Pancreas (tissue), 10 donors: ENCODE measurements at regions not wholly inside any gene's neighbourhood (a gene's known extent, or its start where the extent isn't known, plus 50 kb on each side); places are given as distances from the start of the nearest gene placed in this dataset.

ENCODE experiments used
- ATAC-seq, 4 donors: fragments of 200-7000 bp; cut with Tn5 transposase; one replicate each; pipeline versions ENCODE4 v1.8.0 to v1.9.1; 2020; ENCODE audit warnings: mild to moderate bottlenecking in 4 of 4, moderate library complexity in 4 of 4
- DNase-seq, 6 donors: peaks; one replicate each; pipeline ENCODE4 v3.0.0-alpha.2; 2020
- FAIRE-seq: peaks from 2 replicates; lab custom pipeline; 2012; peaks lifted over from hg19 to GRCh38; lab: Jason Lieb, UNC
- H3K27ac ChIP-seq, 4 donors: fragments of 200-600 bp; sonication (generic); 1 replicate in 3 of 4; 2 replicates in 1 of 4; pipeline versions ENCODE4 v1.5.0 to v1.8.0; 2020
- H3K27me3 ChIP-seq, 4 donors: fragments of 200-600 bp; one replicate each; pipeline ENCODE4 v1.8.0; 2021
- H3K36me3 ChIP-seq, 3 donors: fragments of 200-600 bp; sonication (generic) in 1 of 3; one replicate each; pipeline versions ENCODE4 v1.5.0 to v1.8.0; 2020 to 2021
- H3K4me1 ChIP-seq, 3 donors: fragments of 200-600 bp; one replicate each; pipeline ENCODE4 v1.8.0; 2021
- H3K4me3 ChIP-seq, 4 donors: fragments of 200-600 bp; sonication (generic) in 2 of 4; one replicate each; pipeline versions ENCODE4 v1.5.0 to v1.8.0; 2020 to 2021
- H3K9me3 ChIP-seq, 4 donors: fragments of 200-600 bp; one replicate each; pipeline ENCODE4 v1.8.0; 2021
- CTCF ChIP-seq, 4 donors: fragments of 200-600 bp; sonication (generic) in 3 of 4; IDR thresholded peaks; one replicate each; pipeline versions ENCODE4 v1.5.0 to v1.8.0; 2021; ENCODE audit warnings: antibody characterized with exemption in 4 of 4
- WGBS, 2 donors: extraction: QIAGEN DNeasy Blood & Tissue Kit; methylation state at CpG; one replicate each; pipeline ENCODE4 v1.1.7; 2013; 5-methylcytosine and 5-hydroxymethylcytosine counted together
- intact Hi-C, 3 donors: fragments of 100-400 bp; cut with DNase I; formaldehyde crosslinking; loops; one replicate each; pipeline versions ENCODE4 v1.11.1 to v1.14.2; 2022
- donor health status: healthy with polysubstance abuse.
- donor health status: DM: no; HTN: no; CAD: no; lungs with moderate emphysema.
- donor health status: DM: no; HTN: no; CAD: no.
- donor health status: control.
- donor health status: control.
- donor health status: Bipolar disorder and iron deficiency.
- donor health status: DM: yes; HTN: yes; CAD: no.
- donor health status: DM: no; HTN: no; CAD: no.
- donor health status: DM: no; HTN: no; CAD: no.
- donor health status: DM: yes; HTN: yes; CAD: no.

DNA sequence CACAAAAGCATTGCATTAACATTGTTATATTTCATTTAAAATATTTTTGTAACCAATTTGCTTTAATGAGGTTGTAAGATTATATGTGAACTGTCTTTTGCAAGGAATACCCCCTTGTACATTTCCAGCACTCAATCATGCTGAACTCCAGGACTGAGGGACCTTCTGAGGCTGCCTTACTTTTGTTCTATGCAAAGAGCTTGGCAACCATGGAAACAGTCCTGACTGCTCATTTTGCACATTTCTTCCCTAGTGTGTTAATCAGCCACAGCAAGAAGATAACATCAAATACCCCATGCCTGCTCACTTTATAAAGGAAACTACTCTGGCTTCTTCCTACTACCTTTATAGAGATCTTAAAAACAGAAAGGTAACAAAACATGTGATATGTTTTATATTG is 355.6 kb upstream of the IZUMO3 start:
- Histone ChIP-seq H3K4me1 (no peaks in the 10 kb centered on the region), H3K27ac (no peak overlapping the region), H3K27me3 (no peaks in the 10 kb centered on the region), H3K36me3 (no peaks in the 10 kb centered on the region), H3K9me3 (no peaks in the 10 kb centered on the region), H3K4me3 (no peak overlapping the region)
- DNase-seq (no peak), FAIRE-seq (no peak), ATAC-seq (no peak)
- intact Hi-C loops: no loop called here
- TF ChIP-seq CTCF (IDR thresholded peaks at IDR 0.05): no peak

DNA sequence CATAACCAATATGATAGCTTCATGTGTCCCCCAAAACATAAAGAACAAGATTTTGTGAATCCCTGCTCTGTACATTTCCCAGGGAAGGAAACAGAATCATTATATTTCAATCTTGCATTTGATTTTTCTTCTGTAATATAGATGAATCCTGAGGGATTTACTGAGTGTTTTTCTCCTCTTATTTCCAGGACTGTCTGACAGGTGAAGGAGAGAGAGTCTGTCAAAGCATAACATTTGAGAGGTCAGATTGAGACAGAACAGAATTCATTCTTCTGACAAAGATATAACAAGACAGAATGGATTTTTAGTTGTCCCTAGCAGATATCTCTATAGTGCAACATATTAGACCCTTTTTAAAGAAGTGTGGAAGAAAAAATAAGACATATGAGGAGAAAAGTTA is 354.5 kb upstream of the IZUMO3 start:
- DNase-seq (no peak), FAIRE-seq (no peak), ATAC-seq (no peak)
- Histone ChIP-seq H3K4me1 (no peaks in the 10 kb centered on the region), H3K9me3 (no peaks in the 10 kb centered on the region), H3K4me3 (no peak overlapping the region), H3K27ac (no peak overlapping the region), H3K27me3 (no peaks in the 10 kb centered on the region), H3K36me3 (no peaks in the 10 kb centered on the region)
- intact Hi-C loops: no loop called here
- TF ChIP-seq CTCF (IDR thresholded peaks at IDR 0.05): no peak

DNA sequence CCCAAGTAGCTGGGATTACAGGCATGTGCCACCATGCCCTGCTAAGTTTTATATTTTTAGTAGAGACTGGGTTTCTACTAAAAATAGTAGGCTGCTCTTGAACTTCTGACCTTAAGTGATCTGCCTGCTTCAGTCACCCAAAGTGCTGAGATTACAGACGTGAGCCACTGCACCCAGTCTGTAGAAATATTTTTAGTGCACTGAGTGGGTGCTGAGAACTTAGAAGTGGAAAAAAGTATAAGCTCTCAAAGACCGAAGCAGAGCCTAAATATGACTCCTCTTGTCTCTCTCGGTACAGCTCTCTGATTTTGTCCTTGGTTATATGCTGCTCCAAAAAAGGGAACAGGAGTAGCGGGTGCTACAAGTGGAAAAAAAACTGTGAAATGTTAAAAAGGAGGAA is 353.8 kb upstream of the IZUMO3 start:
- WGBS, 2 donors: 48 to 58% methylated on average over 4 of the region's 4 CpGs
- ATAC-seq (no peak), FAIRE-seq (no peak), DNase-seq (no peak)
- H3K9me3 ChIP-seq: no peaks in the 10 kb centered on the region
- no peaks in the 10 kb centered on the region for H3K4me1 ChIP-seq
- no peaks in the 10 kb centered on the region for H3K27me3 ChIP-seq
- H3K4me3 ChIP-seq: no peak overlapping the region
- no peak for TF ChIP-seq CTCF (IDR thresholded peaks at IDR 0.05)
- intact Hi-C loops: no loop called here
- H3K36me3 ChIP-seq: no peaks in the 10 kb centered on the region
- H3K27ac ChIP-seq: no peak overlapping the region

DNA sequence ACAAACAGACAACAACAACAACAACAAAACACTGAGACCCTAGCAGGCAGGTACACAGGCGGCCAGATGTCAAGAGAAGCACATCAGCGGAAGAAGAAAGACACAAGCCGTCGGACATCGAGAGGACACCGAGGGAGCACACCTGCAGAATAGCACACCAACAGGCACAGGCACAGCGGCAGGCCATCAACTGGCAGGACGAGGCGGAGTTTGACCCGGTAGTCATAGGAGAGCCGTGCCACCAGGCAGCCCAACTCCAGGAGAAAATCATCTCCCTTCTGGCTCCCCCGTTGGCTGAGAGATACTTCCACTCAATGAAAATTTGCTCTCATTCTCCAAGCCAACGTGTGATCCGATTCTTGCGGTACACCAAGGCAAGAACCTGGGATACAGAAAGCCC is 352.1 kb upstream of the IZUMO3 start:
- TF ChIP-seq CTCF (IDR thresholded peaks at IDR 0.05): no peak
- no peak for ATAC-seq

GRCh38 chr9:24881361-24881760 is 335.7 kb upstream of the IZUMO3 start:
- no peaks in the 10 kb centered on the region for H3K27me3 ChIP-seq
- ATAC-seq: no peak
- H3K9me3 ChIP-seq: no peaks in the 10 kb centered on the region
- FAIRE-seq: no peak
- TF ChIP-seq CTCF (IDR thresholded peaks at IDR 0.05): no peak
- no peaks in the 10 kb centered on the region for H3K4me1 ChIP-seq
- intact Hi-C loops: no loop called here
- H3K36me3 ChIP-seq: no peaks in the 10 kb centered on the region
- no peak overlapping the region for H3K27ac ChIP-seq
- H3K4me3 ChIP-seq: no peak overlapping the region
- WGBS, 2 donors: 49 to 61% methylated on average over 3 of the region's 3 CpGs
- DNase-seq: no peak

More for the DNA sequence above, 352.1 kb upstream of the IZUMO3 start:
- FAIRE-seq (no peak), DNase-seq (peak in 1 of 6 donors; percentile 13)
- Histone ChIP-seq H3K36me3 (no peaks in the 10 kb centered on the region), H3K27ac (no peak overlapping the region), H3K9me3 (no peaks in the 10 kb centered on the region), H3K27me3 (no peaks in the 10 kb centered on the region), H3K4me1 (no peaks in the 10 kb centered on the region), H3K4me3 (no peak overlapping the region)
- intact Hi-C loops: no loop called here
- WGBS, 2 donors: 74 to 83% methylated on average over 15 of the region's 15 CpGs
